HEK293 (cell line): ENCODE measurements at regions not wholly inside any gene's neighbourhood (a gene's known extent, or its start where the extent isn't known, plus 50 kb on each side); places are given as distances from the start of the nearest gene placed in this dataset.

Experiments used
- CTCF ChIA-PET: fragments of 350-600 bp; formaldehyde crosslinking; extraction: SDS; loops from one replicate; lab custom pipeline; 2021; ENCODE audit warnings: antibody characterized with exemption; lab: Yijun Ruan, JAX
- POLR2A ChIA-PET: fragments of 300-600 bp; formaldehyde crosslinking; extraction: SDS; loops from one replicate; lab custom pipeline; 2020; ENCODE audit warnings: antibody characterized with exemption, inconsistent platforms; lab: Yijun Ruan, JAX
- H3K27ac ChIP-seq: fragments of 200-500 bp; sonication (Bioruptor generic); 2 replicates; pipeline ENCODE4 v1.5.1; 2014; ENCODE audit warnings: low read depth, low read length, control low read depth, inconsistent platforms; ENCODE audit errors: extremely low read depth
- H3K36me3 ChIP-seq, 2 experiments: fragments of 200-500 bp in 1 of 2; sonication (Bioruptor generic) in 1 of 2; 1 replicate in 1 of 2; 2 replicates in 1 of 2; pipeline ENCODE4 v1.5.1; 2014 to 2017; ENCODE audit warnings: inconsistent platforms in 2 of 2, low read length in 2 of 2; ENCODE audit not compliant: control insufficient read depth in 2 of 2, insufficient read depth in 1 of 2
- H3K4me1 ChIP-seq: fragments of 200-500 bp; sonication (Bioruptor generic); 2 replicates; pipeline ENCODE4 v1.5.1; 2014; ENCODE audit warnings: mild to moderate bottlenecking, low read length, inconsistent platforms; ENCODE audit not compliant: control insufficient read depth, insufficient read depth
- H3K4me3 ChIP-seq: 2 replicates; pipeline ENCODE4 v1.5.1; 2011; ENCODE audit warnings: low read depth, mild to moderate bottlenecking, control low read depth, low read length, moderate library complexity
- H3K9me3 ChIP-seq: fragments of 200-500 bp; sonication (Bioruptor generic); 2 replicates; pipeline ENCODE4 v1.5.1; 2014; ENCODE audit warnings: low read depth, low read length, inconsistent platforms; ENCODE audit not compliant: control insufficient read depth, insufficient read depth
- GLIS1 ChIP-seq: fragments of 450-650 bp; formaldehyde crosslinking; IDR thresholded peaks from 2 replicates; pipeline ENCODE4 v1.5.1; 2016; ENCODE audit warnings: missing biosample characterization, missing genetic modification characterization
- HOXC10 ChIP-seq: sonication (generic); formaldehyde crosslinking; IDR thresholded peaks from 2 replicates; pipeline ENCODE4 v1.8.1; 2023; ENCODE audit warnings: mild to moderate bottlenecking, missing genetic modification reagents
- KLF1 ChIP-seq: fragments of 450-650 bp; formaldehyde crosslinking; IDR thresholded peaks from 2 replicates; pipeline ENCODE4 v1.5.1; 2016; ENCODE audit warnings: missing biosample characterization, missing genetic modification characterization
- YY2 ChIP-seq: fragments of 450-650 bp; formaldehyde crosslinking; IDR thresholded peaks from 2 replicates; pipeline ENCODE4 v1.5.1; 2016; ENCODE audit warnings: missing biosample characterization, missing genetic modification characterization
- ZBTB7A ChIP-seq: fragments of 450-650 bp; formaldehyde crosslinking; IDR thresholded peaks from 2 replicates; pipeline ENCODE4 v1.5.1; 2016; ENCODE audit warnings: low read depth, missing biosample characterization, missing genetic modification characterization
- ZNF148 ChIP-seq: fragments of 450-650 bp; formaldehyde crosslinking; IDR thresholded peaks from 2 replicates; pipeline ENCODE4 v1.5.0; 2017; ENCODE audit warnings: missing biosample characterization, missing genetic modification characterization, borderline replicate concordance
- ZNF16 ChIP-seq: fragments of 450-650 bp; formaldehyde crosslinking; IDR thresholded peaks from 2 replicates; pipeline ENCODE4 v1.5.1; 2016; ENCODE audit warnings: low read depth, missing biosample characterization, missing genetic modification characterization
- ZNF274 ChIP-seq, 2 experiments: fragments of 200-500 bp in 1 of 2; fragments of 450-650 bp in 1 of 2; sonication (Bioruptor generic) in 1 of 2; formaldehyde crosslinking in 1 of 2; IDR thresholded peaks; 2 replicates each; pipeline versions ENCODE4 v1.5.1 to v1.6.1; 2014 to 2016; ENCODE audit warnings: borderline replicate concordance in 1 of 2, inconsistent platforms in 1 of 2, low read length in 1 of 2, missing biosample characterization in 1 of 2, missing genetic modification characterization in 1 of 2
- ZNF324 ChIP-seq: fragments of 450-650 bp; formaldehyde crosslinking; IDR thresholded peaks from 2 replicates; pipeline ENCODE4 v1.5.1; 2016; ENCODE audit warnings: missing biosample characterization, missing genetic modification characterization
- ZNF350 ChIP-seq: fragments of 450-650 bp; formaldehyde crosslinking; IDR thresholded peaks from 2 replicates; pipeline ENCODE4 v1.5.0; 2017; ENCODE audit warnings: missing biosample characterization, mild to moderate bottlenecking, missing genetic modification characterization
- ZNF37A ChIP-seq: fragments of 450-650 bp; IDR thresholded peaks from 2 replicates; pipeline ENCODE4 v1.5.1; 2018; ENCODE audit warnings: missing biosample characterization, missing genetic modification characterization
- ZNF394 ChIP-seq: fragments of 450-650 bp; formaldehyde crosslinking; IDR thresholded peaks from 2 replicates; pipeline ENCODE4 v1.5.1; 2016; ENCODE audit warnings: missing biosample characterization, missing genetic modification characterization, mild to moderate bottlenecking, moderate library complexity, borderline replicate concordance
- ZNF423 ChIP-seq: fragments of 450-650 bp; formaldehyde crosslinking; IDR thresholded peaks from 2 replicates; pipeline ENCODE4 v1.5.1; 2016; ENCODE audit warnings: missing biosample characterization, missing genetic modification characterization
- ZNF449 ChIP-seq: fragments of 450-650 bp; formaldehyde crosslinking; IDR thresholded peaks from 2 replicates; pipeline ENCODE4 v1.5.1; 2017; ENCODE audit warnings: missing biosample characterization, mild to moderate bottlenecking, missing genetic modification characterization, moderate library complexity
- ZNF670 ChIP-seq: fragments of 450-650 bp; formaldehyde crosslinking; IDR thresholded peaks from 2 replicates; pipeline ENCODE4 v1.5.1; 2016; ENCODE audit warnings: missing biosample characterization, missing genetic modification characterization, low read depth
- ZNF792 ChIP-seq: fragments of 450-650 bp; formaldehyde crosslinking; IDR thresholded peaks from 2 replicates; pipeline ENCODE4 v1.5.1; 2016; ENCODE audit warnings: missing biosample characterization, missing genetic modification characterization
- TF ChIP-seq, protein P1 (sequence below): fragments of 450-650 bp; formaldehyde crosslinking; IDR thresholded peaks from 2 replicates; pipeline ENCODE4 v1.5.1; 2016; ENCODE audit warnings: missing biosample characterization, missing genetic modification characterization

DNA sequence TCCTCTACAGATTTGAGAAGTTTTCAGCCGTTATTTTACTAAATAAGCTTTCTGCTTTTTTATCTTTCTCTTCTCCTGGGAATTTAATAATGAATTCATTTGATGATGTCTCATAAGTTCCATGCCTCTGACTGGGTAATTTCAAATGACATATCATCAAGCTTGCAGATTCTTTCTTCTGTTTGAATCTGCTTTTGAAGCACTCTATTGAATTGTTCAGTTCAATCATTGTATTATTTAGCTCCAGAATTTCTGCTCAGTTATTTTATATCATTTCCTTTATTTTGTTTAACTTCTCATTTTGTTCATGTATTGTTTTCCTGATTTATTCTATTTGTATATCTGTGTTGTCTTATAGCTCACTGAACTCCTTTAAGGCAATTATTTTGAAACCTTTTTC lies 196.9 kb upstream of the CNTNAP2 start:
- CTCF ChIA-PET: no interaction called here
- no peaks in the 10 kb centered on the region for H3K36me3 ChIP-seq
- no peaks in the 10 kb centered on the region for H3K4me1 ChIP-seq
- no peak for TF ChIP-seq YY2 (tag by site-specific recombination)
- no peak for TF ChIP-seq ZNF148
- no peak for TF ChIP-seq ZNF449 (tag by site-specific recombination)
- TF ChIP-seq GLIS1 (tag by site-specific recombination): no peak
- TF ChIP-seq ZNF16: no peak
- no peak for TF ChIP-seq ZNF670 (tag by site-specific recombination)
- TF ChIP-seq ZNF350 (tag by site-specific recombination): no peak
- no peak overlapping the region for H3K4me3 ChIP-seq
- no peak overlapping the region for H3K27ac ChIP-seq
- POLR2A ChIA-PET: no interaction called here
- H3K9me3 ChIP-seq: no peaks in the 10 kb centered on the region

DNA sequence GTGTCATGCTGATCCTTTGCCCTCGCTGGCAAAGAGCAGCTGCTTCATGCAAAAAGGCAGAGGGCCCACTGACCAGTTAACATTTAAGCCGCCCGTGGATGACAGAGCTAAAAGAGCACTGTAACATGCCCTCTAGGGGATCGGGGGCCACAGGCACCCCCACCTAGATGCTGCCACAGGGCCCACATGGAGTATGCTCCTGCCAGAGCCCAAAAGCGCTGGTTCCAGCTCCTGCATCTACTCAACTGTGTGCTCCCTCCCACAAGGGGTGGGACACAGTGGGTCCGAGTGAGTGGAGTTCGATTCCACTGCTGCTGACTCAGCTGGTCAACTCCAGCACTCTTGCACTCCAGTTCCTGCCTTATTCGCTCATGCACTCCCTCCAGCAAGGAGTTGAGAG lies 199.8 kb upstream of the CNTNAP2 start:
- Histone ChIP-seq H3K36me3 (no peaks in the 10 kb centered on the region), H3K27ac (no peak overlapping the region), H3K4me1 (no peaks in the 10 kb centered on the region), H3K4me3 (no peak overlapping the region), H3K9me3 (no peaks in the 10 kb centered on the region)
- CTCF ChIA-PET: no interaction called here
- TF ChIP-seq, protein P1, sequence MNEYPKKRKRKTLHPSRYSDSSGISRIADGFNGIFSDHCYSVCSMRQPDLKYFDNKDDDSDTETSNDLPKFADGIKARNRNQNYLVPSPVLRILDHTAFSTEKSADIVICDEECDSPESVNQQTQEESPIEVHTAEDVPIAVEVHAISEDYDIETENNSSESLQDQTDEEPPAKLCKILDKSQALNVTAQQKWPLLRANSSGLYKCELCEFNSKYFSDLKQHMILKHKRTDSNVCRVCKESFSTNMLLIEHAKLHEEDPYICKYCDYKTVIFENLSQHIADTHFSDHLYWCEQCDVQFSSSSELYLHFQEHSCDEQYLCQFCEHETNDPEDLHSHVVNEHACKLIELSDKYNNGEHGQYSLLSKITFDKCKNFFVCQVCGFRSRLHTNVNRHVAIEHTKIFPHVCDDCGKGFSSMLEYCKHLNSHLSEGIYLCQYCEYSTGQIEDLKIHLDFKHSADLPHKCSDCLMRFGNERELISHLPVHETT: no peak
- no peak for TF ChIP-seq ZBTB7A (tag by site-specific recombination)
- TF ChIP-seq ZNF423: no peak
- no peak for TF ChIP-seq ZNF274 (IDR thresholded peaks at IDR 0.05; ENCODE audit: low read length)
- no peak for TF ChIP-seq ZNF274 (tag by site-specific recombination; IDR thresholded peaks at IDR 0.05; ENCODE audit: borderline replicate concordance)
- TF ChIP-seq YY2 (tag by site-specific recombination): no peak
- TF ChIP-seq HOXC10 (CRISPR knock-in tag): no peak
- TF ChIP-seq ZNF394 (tag by site-specific recombination): no peak
- POLR2A ChIA-PET: no interaction called here

GRCh38 chr7:145915679-145916078 lies 200.9 kb upstream of the CNTNAP2 start:
- TF ChIP-seq ZNF324 (tag by site-specific recombination) (no peak), KLF1 (tag by site-specific recombination) (no peak), ZNF37A (tag by site-specific recombination) (no peak), ZNF350 (tag by site-specific recombination) (no peak), ZNF792 (tag by site-specific recombination) (no peak)
- Histone ChIP-seq H3K36me3 (no peaks in the 10 kb centered on the region), H3K27ac (no peak overlapping the region), H3K4me3 (no peak overlapping the region), H3K9me3 (no peaks in the 10 kb centered on the region), H3K4me1 (no peaks in the 10 kb centered on the region)
- ChIA-PET POLR2A (no interaction called here), CTCF (interaction anchor here (0.7 kb wide), 1 partner anchor 107 kb away, joined by 3 read pairs; no protein-coding TSS in a partner anchor)
